ENCODE measurements at regions not wholly inside any gene's neighbourhood (a gene's known extent, or its start where the extent isn't known, plus 50 kb on each side); places are given as distances from the start of the nearest gene placed in this dataset.

DNA sequence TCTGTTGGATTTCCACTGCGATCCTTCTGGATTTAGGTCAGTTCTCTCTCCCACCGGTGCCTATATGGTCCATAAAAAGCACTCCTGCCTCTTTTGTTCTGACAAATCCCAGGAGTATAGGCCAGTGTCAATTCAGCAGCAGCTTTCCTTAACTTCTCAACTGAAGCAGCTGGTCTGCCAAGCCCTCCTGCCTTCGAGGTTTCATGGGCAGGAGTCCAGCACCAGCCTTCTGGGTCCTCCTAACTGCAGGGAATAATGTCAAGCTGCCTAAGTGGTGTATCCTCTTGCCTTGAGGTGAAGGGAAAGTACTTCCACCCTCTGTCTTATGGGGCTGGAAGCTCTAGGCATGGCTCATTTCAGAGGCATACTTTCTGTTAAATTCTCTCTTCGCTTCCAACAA, 149.4 kb upstream of the NCAM1 start:
- TF ChIP-seq, protein P1, sequence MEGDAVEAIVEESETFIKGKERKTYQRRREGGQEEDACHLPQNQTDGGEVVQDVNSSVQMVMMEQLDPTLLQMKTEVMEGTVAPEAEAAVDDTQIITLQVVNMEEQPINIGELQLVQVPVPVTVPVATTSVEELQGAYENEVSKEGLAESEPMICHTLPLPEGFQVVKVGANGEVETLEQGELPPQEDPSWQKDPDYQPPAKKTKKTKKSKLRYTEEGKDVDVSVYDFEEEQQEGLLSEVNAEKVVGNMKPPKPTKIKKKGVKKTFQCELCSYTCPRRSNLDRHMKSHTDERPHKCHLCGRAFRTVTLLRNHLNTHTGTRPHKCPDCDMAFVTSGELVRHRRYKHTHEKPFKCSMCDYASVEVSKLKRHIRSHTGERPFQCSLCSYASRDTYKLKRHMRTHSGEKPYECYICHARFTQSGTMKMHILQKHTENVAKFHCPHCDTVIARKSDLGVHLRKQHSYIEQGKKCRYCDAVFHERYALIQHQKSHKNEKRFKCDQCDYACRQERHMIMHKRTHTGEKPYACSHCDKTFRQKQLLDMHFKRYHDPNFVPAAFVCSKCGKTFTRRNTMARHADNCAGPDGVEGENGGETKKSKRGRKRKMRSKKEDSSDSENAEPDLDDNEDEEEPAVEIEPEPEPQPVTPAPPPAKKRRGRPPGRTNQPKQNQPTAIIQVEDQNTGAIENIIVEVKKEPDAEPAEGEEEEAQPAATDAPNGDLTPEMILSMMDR (IDR thresholded peaks at IDR 0.05; ENCODE audit: low read depth, low read length, poor library complexity, severe bottlenecking), result no peak
- no peak for TF ChIP-seq EZH2phosphoT487 (IDR thresholded peaks at IDR 0.05; ENCODE audit: borderline replicate concordance, low read length)

All from DOHH2 (cell line).